ENCODE measurements at regions not wholly inside any gene's neighbourhood (a gene's known extent, or its start where the extent isn't known, plus 50 kb on each side); places are given as distances from the start of the nearest gene placed in this dataset.

- DNase-seq (no peak), ATAC-seq (no peak)
- H3K27me3 ChIP-seq (ENCODE audit: control insufficient read depth, insufficient read depth), result no peaks in the 10 kb centered on the region
- H3K9me3 ChIP-seq (ENCODE audit: control insufficient read depth, low read length), result peaks cover 2% of the 10 kb centered on the region
- H3K4me1 ChIP-seq (ENCODE audit: control insufficient read depth, insufficient read depth, low read length), result no peaks in the 10 kb centered on the region
- WGBS, result 85% methylated on average over 3 of the region's 3 CpGs
- H3K4me3 ChIP-seq (ENCODE audit: low read length), result no peak overlapping the region
- intact Hi-C loops (cut with DNase I), result no loop called here
- no peak overlapping the region for H3K27ac ChIP-seq (ENCODE audit: low read length)
Measured at GRCh38 chr5:38099205-38100168, 158.9 kb upstream of the EGFLAM start.

GRCh38 chr5:38094889-38095288 lies 163.5 kb upstream of the EGFLAM start:
- no peaks in the 10 kb centered on the region for H3K27me3 ChIP-seq (ENCODE audit: control insufficient read depth, insufficient read depth)
- peaks cover 2% of the 10 kb centered on the region for H3K9me3 ChIP-seq (ENCODE audit: control insufficient read depth, low read length)
- no peak overlapping the region for H3K27ac ChIP-seq (ENCODE audit: low read length)
- 75% methylated on average over 3 of the region's 3 CpGs for WGBS
- ATAC-seq, result no peak
- intact Hi-C loops (cut with DNase I), result no loop called here
- H3K4me3 ChIP-seq (ENCODE audit: low read length), result no peak overlapping the region
- DNase-seq, result no peak
- no peaks in the 10 kb centered on the region for H3K4me1 ChIP-seq (ENCODE audit: control insufficient read depth, insufficient read depth, low read length)

- 74% methylated on average over 4 of the region's 4 CpGs for WGBS
- H3K27ac ChIP-seq (ENCODE audit: low read length), result no peak overlapping the region
- ATAC-seq, result no peak
Measured at GRCh38 chr5:38093855-38094254, 164.5 kb upstream of the EGFLAM start.

GRCh38 chr5:38086777-38087176 lies 171.6 kb upstream of the EGFLAM start:
- no peak overlapping the region for H3K27ac ChIP-seq (ENCODE audit: low read length)
- DNase-seq, result no peak
- H3K9me3 ChIP-seq (ENCODE audit: control insufficient read depth, low read length), result no peaks in the 10 kb centered on the region
- ATAC-seq, result no peak
- intact Hi-C loops (cut with DNase I), result no loop called here
- no peak overlapping the region for H3K4me3 ChIP-seq (ENCODE audit: low read length)
- peaks cover 2% of the 10 kb centered on the region for H3K27me3 ChIP-seq (ENCODE audit: control insufficient read depth, insufficient read depth)
- no peaks in the 10 kb centered on the region for H3K4me1 ChIP-seq (ENCODE audit: control insufficient read depth, insufficient read depth, low read length)
- 75% methylated on average over 4 of the region's 4 CpGs for WGBS

More at GRCh38 chr5:38093855-38094254, 164.5 kb upstream of the EGFLAM start:
- no peaks in the 10 kb centered on the region for H3K27me3 ChIP-seq (ENCODE audit: control insufficient read depth, insufficient read depth)
- intact Hi-C loops (cut with DNase I), result no loop called here
- H3K4me3 ChIP-seq (ENCODE audit: low read length), result no peak overlapping the region
- DNase-seq, result no peak
- H3K9me3 ChIP-seq (ENCODE audit: control insufficient read depth, low read length), result peaks cover 2% of the 10 kb centered on the region
- no peaks in the 10 kb centered on the region for H3K4me1 ChIP-seq (ENCODE audit: control insufficient read depth, insufficient read depth, low read length)

GRCh38 chr5:38079620-38080402 lies 178.5 kb upstream of the EGFLAM start:
- no peaks in the 10 kb centered on the region for H3K4me1 ChIP-seq (ENCODE audit: control insufficient read depth, insufficient read depth, low read length)
- intact Hi-C loops (cut with DNase I), result no loop called here
- DNase-seq (peak in 1 of 3 donors; percentile 46), ATAC-seq (peak in 1 of 2 donors; percentile 38)
- no peak overlapping the region for H3K4me3 ChIP-seq (ENCODE audit: low read length)
- peaks cover 2% of the 10 kb centered on the region for H3K27me3 ChIP-seq (ENCODE audit: control insufficient read depth, insufficient read depth)
- no peak overlapping the region for H3K27ac ChIP-seq (ENCODE audit: low read length)
- peaks cover 2% of the 10 kb centered on the region for H3K9me3 ChIP-seq (ENCODE audit: control insufficient read depth, low read length)
- 59% methylated on average over 3 of the region's 3 CpGs for WGBS

GRCh38 chr5:38078161-38078560 lies 180.2 kb upstream of the EGFLAM start:
- WGBS, result 71% methylated on average over 3 of the region's 3 CpGs
- ATAC-seq, result no peak
- H3K27ac ChIP-seq (ENCODE audit: low read length), result no peak overlapping the region

GRCh38 chr5:38077652-38078051 lies 180.7 kb upstream of the EGFLAM start:
- Histone ChIP-seq H3K27ac (ENCODE audit: low read length) (no peak overlapping the region), H3K4me1 (ENCODE audit: control insufficient read depth, insufficient read depth, low read length) (no peaks in the 10 kb centered on the region), H3K9me3 (ENCODE audit: control insufficient read depth, low read length) (peaks cover 2% of the 10 kb centered on the region), H3K4me3 (ENCODE audit: low read length) (no peak overlapping the region), H3K27me3 (ENCODE audit: control insufficient read depth, insufficient read depth) (no peaks in the 10 kb centered on the region)
- WGBS, result 37% methylated on average over 1 of the region's 1 CpG
- intact Hi-C loops (cut with DNase I), result no loop called here
- no peak for ATAC-seq
- DNase-seq, result no peak

More at GRCh38 chr5:38078161-38078560, 180.2 kb upstream of the EGFLAM start:
- intact Hi-C loops (cut with DNase I), result no loop called here
- peaks cover 2% of the 10 kb centered on the region for H3K9me3 ChIP-seq (ENCODE audit: control insufficient read depth, low read length)
- H3K27me3 ChIP-seq (ENCODE audit: control insufficient read depth, insufficient read depth), result no peaks in the 10 kb centered on the region
- no peak for DNase-seq
- no peaks in the 10 kb centered on the region for H3K4me1 ChIP-seq (ENCODE audit: control insufficient read depth, insufficient read depth, low read length)
- H3K4me3 ChIP-seq (ENCODE audit: low read length), result no peak overlapping the region

GRCh38 chr5:38071831-38072694 lies 186.3 kb upstream of the EGFLAM start:
- WGBS, result 53% methylated on average over 9 of the region's 9 CpGs
- Histone ChIP-seq H3K27me3 (ENCODE audit: control insufficient read depth, insufficient read depth) (no peaks in the 10 kb centered on the region), H3K27ac (ENCODE audit: low read length) (no peak overlapping the region), H3K9me3 (ENCODE audit: control insufficient read depth, low read length) (peaks cover 5% of the 10 kb centered on the region), H3K4me3 (ENCODE audit: low read length) (no peak overlapping the region), H3K4me1 (ENCODE audit: control insufficient read depth, insufficient read depth, low read length) (no peaks in the 10 kb centered on the region)
- ATAC-seq (no peak), DNase-seq (no peak)
- intact Hi-C loops (cut with DNase I), result no loop called here

- intact Hi-C loops (cut with DNase I), result no loop called here
- Histone ChIP-seq H3K4me1 (ENCODE audit: control insufficient read depth, insufficient read depth, low read length) (no peaks in the 10 kb centered on the region), H3K4me3 (ENCODE audit: low read length) (no peak overlapping the region), H3K27ac (ENCODE audit: low read length) (no peak overlapping the region), H3K27me3 (ENCODE audit: control insufficient read depth, insufficient read depth) (no peaks in the 10 kb centered on the region), H3K9me3 (ENCODE audit: control insufficient read depth, low read length) (peaks cover 5% of the 10 kb centered on the region)
- ATAC-seq, result no peak
- 90% methylated on average over 6 of the region's 6 CpGs for WGBS
- no peak for DNase-seq
Measured at GRCh38 chr5:38070304-38070950, 187.9 kb upstream of the EGFLAM start.

GRCh38 chr5:38069360-38069759 lies 189.0 kb upstream of the EGFLAM start:
- Histone ChIP-seq H3K27ac (ENCODE audit: low read length) (no peak overlapping the region), H3K9me3 (ENCODE audit: control insufficient read depth, low read length) (peaks cover 2% of the 10 kb centered on the region), H3K4me3 (ENCODE audit: low read length) (no peak overlapping the region), H3K4me1 (ENCODE audit: control insufficient read depth, insufficient read depth, low read length) (no peaks in the 10 kb centered on the region), H3K27me3 (ENCODE audit: control insufficient read depth, insufficient read depth) (no peaks in the 10 kb centered on the region)
- DNase-seq, result no peak
- WGBS, result 52% methylated on average over 3 of the region's 3 CpGs
- no peak for ATAC-seq
- intact Hi-C loops (cut with DNase I), result no loop called here
